Superior temporal gyrus (tissue), 1 donor: ENCODE measurements at regions not wholly inside any gene's neighbourhood (a gene's known extent, or its start where the extent isn't known, plus 50 kb on each side); places are given as distances from the start of the nearest gene placed in this dataset.

Experiments used
- DNase-seq: peaks from one replicate; pipeline ENCODE4 v3.0.0-alpha.2; 2016; ENCODE audit errors: extremely low spot score

- no peak for DNase-seq
Observed at GRCh38 chr9:116078640-116079039, 75.0 kb upstream of the PAPPA start.

GRCh38 chr9:116080561-116080960 lies 73.0 kb upstream of the PAPPA start:
- DNase-seq: no peak

- no peak for DNase-seq
Observed at GRCh38 chr9:116081435-116082115, 72.0 kb upstream of the PAPPA start.

- no peak for DNase-seq
Observed at GRCh38 chr9:116083837-116084236, 69.8 kb upstream of the PAPPA start.

- DNase-seq: no peak
Observed at GRCh38 chr9:116084497-116084896, 69.1 kb upstream of the PAPPA start.

- DNase-seq: peak; percentile 33
Observed at GRCh38 chr9:116087246-116087645, 66.3 kb upstream of the PAPPA start.

GRCh38 chr9:116087751-116088194 lies 65.8 kb upstream of the PAPPA start:
- DNase-seq: no peak

GRCh38 chr9:116088396-116088795 lies 65.2 kb upstream of the PAPPA start:
- no peak for DNase-seq

- DNase-seq: no peak
Observed at GRCh38 chr9:116090030-116090770, 63.4 kb upstream of the PAPPA start.

- no peak for DNase-seq
Observed at GRCh38 chr9:116094846-116095245, 58.7 kb upstream of the PAPPA start.

GRCh38 chr9:116095403-116095802 lies 58.2 kb upstream of the PAPPA start:
- DNase-seq: no peak

- DNase-seq: no peak
Observed at GRCh38 chr9:116096046-116096445, 57.5 kb upstream of the PAPPA start.

- no peak for DNase-seq
Observed at GRCh38 chr9:116096853-116097252, 56.7 kb upstream of the PAPPA start.

- no peak for DNase-seq
Observed at GRCh38 chr9:116098476-116098875, 55.1 kb upstream of the PAPPA start.

- DNase-seq: no peak
Observed at GRCh38 chr9:116099821-116100220, 53.8 kb upstream of the PAPPA start.

- no peak for DNase-seq
Observed at GRCh38 chr9:116100711-116101121, 52.9 kb upstream of the PAPPA start.

GRCh38 chr9:116101516-116101915 lies 52.1 kb upstream of the PAPPA start:
- DNase-seq: no peak

GRCh38 chr9:116102596-116102995 lies 51.0 kb upstream of the PAPPA start:
- no peak for DNase-seq
